ENCODE measurements at regions not wholly inside any gene's neighbourhood (a gene's known extent, or its start where the extent isn't known, plus 50 kb on each side); places are given as distances from the start of the nearest gene placed in this dataset.

GRCh38 chr5:124621279-124621678 is 125.2 kb downstream of the ZNF608 start:
- no peak overlapping the region for H2BK5ac ChIP-seq (ENCODE audit: insufficient read length, low read length)
- no peak overlapping the region for H2AK5ac ChIP-seq (ENCODE audit: insufficient read length, low read length)
- no peak overlapping the region for H4K8ac ChIP-seq (replicated peaks; ENCODE audit: insufficient read length, low read depth, low read length)
- H2BK120ac ChIP-seq (ENCODE audit: low read depth, low read length, poor library complexity, severe bottlenecking): no peak overlapping the region
- H3K9ac ChIP-seq (ENCODE audit: extremely low read depth, insufficient read length, low read length): no peak overlapping the region
- DNase-seq: no peak
- no peak overlapping the region for H3K4ac ChIP-seq (ENCODE audit: low read depth, low read length)
- H3T11ph ChIP-seq (ENCODE audit: low read length): no peak overlapping the region
- no peaks in the 10 kb centered on the region for H4K20me1 ChIP-seq (ENCODE audit: control insufficient read depth, insufficient read depth, insufficient read length)
- H3K23me2 ChIP-seq (ENCODE audit: insufficient read length, low read depth, low read length, poor library complexity, severe bottlenecking): no peaks in the 10 kb centered on the region
- H2AFZ ChIP-seq (ENCODE audit: low read length): no peak overlapping the region
- H4K5ac ChIP-seq (ENCODE audit: insufficient read length, low read depth, low read length): no peak overlapping the region
- no peak overlapping the region for H2BK12ac ChIP-seq (ENCODE audit: insufficient read length, low read depth, low read length)
- H3K4me3 Mint-ChIP-seq: no peak overlapping the region
- no peak overlapping the region for H3K23ac ChIP-seq (ENCODE audit: insufficient read length, low read depth, low read length)
- peaks cover 7 to 10% of the 10 kb centered on the region in 2 experiments for H3K4me1 Mint-ChIP-seq
- H2BK20ac ChIP-seq (ENCODE audit: low read depth, low read length, poor library complexity, severe bottlenecking): no peak overlapping the region
- no peaks in the 10 kb centered on the region for H3K79me1 ChIP-seq (ENCODE audit: insufficient read depth, low read depth, low read length, poor library complexity, severe bottlenecking)
- no peak overlapping the region for H3K27ac ChIP-seq (ENCODE audit: insufficient read length, low read depth, low read length)
- H3K56ac ChIP-seq (ENCODE audit: insufficient read length, low read depth, low read length): no peak overlapping the region
- no peak for TF ChIP-seq CTCF (conservative IDR thresholded peaks at IDR 0.05)
- WGBS (ENCODE audit: extremely low coverage, insufficient read length, low lambda C conversion rate): no CpG with 5 or more reads among the region's 5 CpGs
- no peak overlapping the region; a peak in 1 of 7 replicates for H3K27ac Mint-ChIP-seq
- no peak overlapping the region for H3K18ac ChIP-seq (ENCODE audit: insufficient read length, low read depth, low read length)
- no peaks in the 10 kb centered on the region for H3K27me3 Mint-ChIP-seq (ENCODE audit: low read depth)
- H3K14ac ChIP-seq (ENCODE audit: insufficient read depth, low read length): no peak overlapping the region
- no peaks in the 10 kb centered on the region for H3K9me3 Mint-ChIP-seq
- no peak overlapping the region for H2BK15ac ChIP-seq (ENCODE audit: low read depth, low read length)
- H3K4me2 ChIP-seq (ENCODE audit: insufficient read depth, insufficient read length, low read length): no peak overlapping the region
- no peaks in the 10 kb centered on the region for H3K27me3 ChIP-seq (ENCODE audit: insufficient read depth, low read length)
- H4K91ac ChIP-seq (ENCODE audit: insufficient read length, low read depth, low read length): no peak overlapping the region
- H3K79me2 ChIP-seq (ENCODE audit: insufficient read depth, low read length): no peaks in the 10 kb centered on the region
- H3K9me3 ChIP-seq (ENCODE audit: control insufficient read depth, low read depth, low read length): no peaks in the 10 kb centered on the region
- H3K4me1 ChIP-seq (ENCODE audit: insufficient read depth, low read length): peaks cover 2% of the 10 kb centered on the region; the same call in 1 of the 2 replicates
- H3K36me3 Mint-ChIP-seq (ENCODE audit: insufficient read depth in 1 of 3, low read depth in 3 of 3): no peaks in the 10 kb centered on the region
